ENCODE measurements at regions not wholly inside any gene's neighbourhood (a gene's known extent, or its start where the extent isn't known, plus 50 kb on each side); places are given as distances from the start of the nearest gene placed in this dataset.

DNA sequence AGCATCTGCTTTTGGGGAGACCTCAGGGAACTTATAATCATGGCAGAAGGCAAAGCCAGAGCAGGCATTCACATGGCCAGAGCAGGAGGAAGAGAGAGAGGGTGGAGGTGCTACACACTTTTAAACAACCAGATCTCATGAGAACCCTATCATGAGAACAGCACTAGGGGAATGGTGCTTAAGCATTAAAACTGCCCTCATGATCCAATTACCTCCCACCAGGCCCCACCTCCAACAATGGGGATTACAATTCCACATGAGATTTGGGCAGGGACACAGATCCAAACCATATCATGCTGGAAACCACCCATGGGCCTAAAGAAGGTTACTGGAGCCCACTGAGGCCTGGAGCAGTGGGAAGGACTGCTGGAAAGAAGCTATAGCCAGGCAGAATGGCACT, 66.9 kb upstream of the CHST1 start:
- TF ChIP-seq POLR2A (IDR thresholded peaks at IDR 0.05; ENCODE audit: low read length) (no peak), GATA1 (IDR thresholded peaks at IDR 0.05; ENCODE audit: low read depth, low read length) (no peak)
